Heart left ventricle (tissue), 13 donors: ENCODE measurements at regions not wholly inside any gene's neighbourhood (a gene's known extent, or its start where the extent isn't known, plus 50 kb on each side); places are given as distances from the start of the nearest gene placed in this dataset.

Experiments used
- CTCF ChIP-seq, 12 donors: fragments of 200-600 bp; sonication (generic) in 4 of 12; IDR thresholded peaks; one replicate each; pipeline versions ENCODE4 v1.5.0 to v1.8.0; 2018 to 2022; ENCODE audit warnings: antibody characterized with exemption in 12 of 12, mild to moderate bottlenecking in 5 of 12
- POLR2A ChIP-seq, 2 donors: fragments of 450-650 bp; IDR thresholded peaks; one replicate each; pipeline ENCODE4 v1.6.1; 2017; ENCODE audit warnings: antibody characterized with exemption in 2 of 2, mild to moderate bottlenecking in 2 of 2, moderate library complexity in 2 of 2
- donor health status: ischemic (EF 13 %, LVEDD 7.1; RV severe dilation, severe dysfunction).
- donor health status: DM: no; HTN: yes; CAD: no.
- donor health status: DM: no; HTN: no; CAD: no.
- donor health status: ischemic (EF 25% LVEDD 6.9; RV normal size, moderate dysfunction).
- donor health status: ischemic (EF 25% LVEDD 5.7; RV mildly dilated, moderate dysfunction).
- donor health status: ischemic (EF 35%, LVEDD 5.7; RV mildly dilated, moderate dysfunction).
- donor health status: nonischemic (EF 11% LVEDD 7.7; RV severe dilation, severe dysfunction).
- donor health status: DM: yes; HTN: yes; CAD: no.
- donor health status: PGD.
- donor health status: ischemic (EF 29% LVEDD 5.4; RV normal size, mild dysfunction).
- donor health status: nonischemic (EF 23%, LVEDD 6.1; RV moderate dilation, normal function).

- TF ChIP-seq CTCF (IDR thresholded peaks at IDR 0.05) = no peak
- peak in 1 of 2 donors; percentile 58 for TF ChIP-seq POLR2A (IDR thresholded peaks at IDR 0.05)
Observed at GRCh38 chr6:163963205-163964120, 548.9 kb downstream of the QKI start.
